ENCODE measurements at regions not wholly inside any gene's neighbourhood (a gene's known extent, or its start where the extent isn't known, plus 50 kb on each side); places are given as distances from the start of the nearest gene placed in this dataset.
A peak's percentile ranks its signal among the peaks of the same experiment; 100 is the strongest.
"Not testable (repeated sequence)": the region's sequence is repeated elsewhere in the genome, so short reads cannot be mapped to it uniquely, and the experiment has no call there.

GRCh38 chr2:154583274-154583673, 115.2 kb upstream of the KCNJ3 start:
- DNase-seq: not testable (repeated sequence)

- DNase-seq: no peak
Observed at GRCh38 chr2:154587739-154588138, 110.8 kb upstream of the KCNJ3 start.

GRCh38 chr2:154588838-154589237, 109.7 kb upstream of the KCNJ3 start:
- DNase-seq: no peak

GRCh38 chr2:154589514-154589913, 109.0 kb upstream of the KCNJ3 start:
- no peak for DNase-seq

GRCh38 chr2:154591294-154591820, 107.1 kb upstream of the KCNJ3 start:
- no peak for DNase-seq

- DNase-seq: no peak
Observed at GRCh38 chr2:154599189-154599588, 99.3 kb upstream of the KCNJ3 start.

- no peak for DNase-seq
Observed at GRCh38 chr2:154600927-154601494, 97.5 kb upstream of the KCNJ3 start.

- no peak for DNase-seq
Observed at GRCh38 chr2:154603682-154604081, 94.8 kb upstream of the KCNJ3 start.

- DNase-seq: no peak
Observed at GRCh38 chr2:154608438-154608837, 90.1 kb upstream of the KCNJ3 start.

GRCh38 chr2:154614906-154615305, 83.6 kb upstream of the KCNJ3 start:
- DNase-seq: no peak

GRCh38 chr2:154616659-154617058, 81.8 kb upstream of the KCNJ3 start:
- DNase-seq: no peak

- no peak for DNase-seq
Observed at GRCh38 chr2:154620471-154620870, 78.0 kb upstream of the KCNJ3 start.

GRCh38 chr2:154623819-154624218, 74.7 kb upstream of the KCNJ3 start:
- DNase-seq: peak; percentile 44 to 74

- DNase-seq: no peak
Observed at GRCh38 chr2:154637456-154637855, 61.0 kb upstream of the KCNJ3 start.

GRCh38 chr2:154638783-154639182, 59.7 kb upstream of the KCNJ3 start:
- DNase-seq: no peak

- no peak for DNase-seq
Observed at GRCh38 chr2:154640000-154640399, 58.5 kb upstream of the KCNJ3 start.

Measured in hippocampal formation (tissue), 2 donors.